ENCODE measurements at regions not wholly inside any gene's neighbourhood (a gene's known extent, or its start where the extent isn't known, plus 50 kb on each side); places are given as distances from the start of the nearest gene placed in this dataset.
"Not testable (repeated sequence)": the region's sequence is repeated elsewhere in the genome, so short reads cannot be mapped to it uniquely, and the experiment has no call there.

GRCh38 chr20:30496656-30497055 is 760.8 kb upstream of the DEFB115 start:
- not testable (repeated sequence) for TF ChIP-seq CTCF (IDR thresholded peaks at IDR 0.05; ENCODE audit: low read length); EZH2 (IDR thresholded peaks at IDR 0.05; ENCODE audit: borderline replicate concordance, low read length)
